Ishikawa (cell line): ENCODE measurements at regions not wholly inside any gene's neighbourhood (a gene's known extent, or its start where the extent isn't known, plus 50 kb on each side); places are given as distances from the start of the nearest gene placed in this dataset.

Experiments
- CEBPB ChIP-seq: IDR thresholded peaks from 2 replicates; pipeline ENCODE4 v1.6.1; 2012
- CREB1 ChIP-seq: IDR thresholded peaks from 2 replicates; pipeline ENCODE4 v1.6.1; 2012; ENCODE audit warnings: low read depth
- EGR1 ChIP-seq: IDR thresholded peaks from 2 replicates; pipeline ENCODE4 v1.6.1; 2012
- EP300 ChIP-seq: IDR thresholded peaks from 2 replicates; pipeline ENCODE4 v1.6.1; 2012; ENCODE audit warnings: borderline replicate concordance
- FOXM1 ChIP-seq: IDR thresholded peaks from 2 replicates; pipeline ENCODE4 v1.6.1; 2012; ENCODE audit warnings: low read depth, borderline replicate concordance
- NFIC ChIP-seq: IDR thresholded peaks from 2 replicates; pipeline ENCODE4 v1.6.1; 2012
- RAD21 ChIP-seq: IDR thresholded peaks from 2 replicates; pipeline ENCODE4 v1.6.1; 2012; ENCODE audit warnings: low read depth
- TAF1 ChIP-seq: IDR thresholded peaks from 2 replicates; pipeline ENCODE4 v1.6.1; 2012; ENCODE audit warnings: low read depth, mild to moderate bottlenecking
- TCF12 ChIP-seq: IDR thresholded peaks from 2 replicates; pipeline ENCODE4 v1.6.1; 2012; ENCODE audit warnings: low read depth
- TEAD4 ChIP-seq: IDR thresholded peaks from 2 replicates; pipeline ENCODE4 v1.6.1; 2012
- YY1 ChIP-seq: IDR thresholded peaks from 2 replicates; pipeline ENCODE4 v1.6.1; 2012; ENCODE audit warnings: low read depth
- ZBTB7A ChIP-seq: IDR thresholded peaks from 2 replicates; pipeline ENCODE4 v1.6.1; 2012; ENCODE audit warnings: low read depth
- TF ChIP-seq, protein P1 (sequence below): IDR thresholded peaks from 2 replicates; pipeline ENCODE4 v1.6.1; 2012
- TF ChIP-seq, protein P2 (sequence below): IDR thresholded peaks from 2 replicates; pipeline ENCODE4 v1.6.1; 2012
- TF ChIP-seq, protein P3 (sequence below): IDR thresholded peaks from 2 replicates; pipeline ENCODE4 v1.6.1; 2012; ENCODE audit warnings: low read depth, mild to moderate bottlenecking

DNA sequence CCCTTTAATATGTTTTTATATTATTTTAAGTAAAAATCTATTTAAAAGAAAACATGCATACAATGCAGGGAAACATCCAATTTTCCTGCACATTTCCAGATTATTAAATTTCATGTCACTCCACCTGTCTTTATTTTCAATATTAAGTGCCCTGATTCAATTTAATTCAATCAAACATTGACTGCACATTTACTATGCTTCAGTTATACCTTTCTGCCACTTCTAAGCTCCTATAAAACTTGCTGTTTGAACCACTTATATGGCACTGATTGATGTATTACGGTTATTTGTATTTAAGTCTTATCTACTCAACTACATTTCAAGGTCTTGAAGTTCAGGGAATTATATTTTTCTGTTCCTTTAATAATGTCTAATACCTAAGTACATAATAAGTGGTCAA is 198.0 kb downstream of the CAVIN4 start:
- TF ChIP-seq, protein P1, sequence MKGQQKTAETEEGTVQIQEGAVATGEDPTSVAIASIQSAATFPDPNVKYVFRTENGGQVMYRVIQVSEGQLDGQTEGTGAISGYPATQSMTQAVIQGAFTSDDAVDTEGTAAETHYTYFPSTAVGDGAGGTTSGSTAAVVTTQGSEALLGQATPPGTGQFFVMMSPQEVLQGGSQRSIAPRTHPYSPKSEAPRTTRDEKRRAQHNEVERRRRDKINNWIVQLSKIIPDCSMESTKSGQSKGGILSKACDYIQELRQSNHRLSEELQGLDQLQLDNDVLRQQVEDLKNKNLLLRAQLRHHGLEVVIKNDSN = no peak
- no peak for TF ChIP-seq CREB1
- TF ChIP-seq YY1 = no peak
- no peak for TF ChIP-seq FOXM1
- TF ChIP-seq EP300 = no peak
- no peak for TF ChIP-seq NFIC
- TF ChIP-seq EGR1 = no peak
- TF ChIP-seq CEBPB = no peak
- TF ChIP-seq RAD21 = no peak
- TF ChIP-seq TAF1 = no peak

DNA sequence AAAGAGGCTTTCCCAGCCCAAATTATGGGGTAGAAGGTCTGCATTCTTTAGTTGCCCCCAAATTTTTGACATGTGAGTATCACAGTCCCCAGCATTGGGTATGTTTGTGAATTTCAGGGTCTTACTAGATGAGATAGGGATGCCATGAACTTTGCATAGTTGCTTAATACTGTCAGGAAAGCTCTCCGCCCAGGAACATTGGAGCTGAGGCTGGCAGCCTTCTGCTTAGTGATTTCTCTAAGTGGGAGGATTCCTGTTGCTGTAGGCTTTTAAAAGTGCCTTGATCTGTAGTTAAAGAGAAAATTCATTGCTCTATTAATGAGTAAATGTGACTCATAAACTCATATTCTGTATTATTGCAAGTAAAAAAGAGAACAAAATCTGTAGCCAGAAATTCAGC is 206.9 kb downstream of the CAVIN4 start:
- TF ChIP-seq EP300 (no peak), CEBPB (no peak)
- TF ChIP-seq, protein P2, sequence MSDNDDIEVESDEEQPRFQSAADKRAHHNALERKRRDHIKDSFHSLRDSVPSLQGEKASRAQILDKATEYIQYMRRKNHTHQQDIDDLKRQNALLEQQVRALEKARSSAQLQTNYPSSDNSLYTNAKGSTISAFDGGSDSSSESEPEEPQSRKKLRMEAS = no peak
- TF ChIP-seq, protein P3, sequence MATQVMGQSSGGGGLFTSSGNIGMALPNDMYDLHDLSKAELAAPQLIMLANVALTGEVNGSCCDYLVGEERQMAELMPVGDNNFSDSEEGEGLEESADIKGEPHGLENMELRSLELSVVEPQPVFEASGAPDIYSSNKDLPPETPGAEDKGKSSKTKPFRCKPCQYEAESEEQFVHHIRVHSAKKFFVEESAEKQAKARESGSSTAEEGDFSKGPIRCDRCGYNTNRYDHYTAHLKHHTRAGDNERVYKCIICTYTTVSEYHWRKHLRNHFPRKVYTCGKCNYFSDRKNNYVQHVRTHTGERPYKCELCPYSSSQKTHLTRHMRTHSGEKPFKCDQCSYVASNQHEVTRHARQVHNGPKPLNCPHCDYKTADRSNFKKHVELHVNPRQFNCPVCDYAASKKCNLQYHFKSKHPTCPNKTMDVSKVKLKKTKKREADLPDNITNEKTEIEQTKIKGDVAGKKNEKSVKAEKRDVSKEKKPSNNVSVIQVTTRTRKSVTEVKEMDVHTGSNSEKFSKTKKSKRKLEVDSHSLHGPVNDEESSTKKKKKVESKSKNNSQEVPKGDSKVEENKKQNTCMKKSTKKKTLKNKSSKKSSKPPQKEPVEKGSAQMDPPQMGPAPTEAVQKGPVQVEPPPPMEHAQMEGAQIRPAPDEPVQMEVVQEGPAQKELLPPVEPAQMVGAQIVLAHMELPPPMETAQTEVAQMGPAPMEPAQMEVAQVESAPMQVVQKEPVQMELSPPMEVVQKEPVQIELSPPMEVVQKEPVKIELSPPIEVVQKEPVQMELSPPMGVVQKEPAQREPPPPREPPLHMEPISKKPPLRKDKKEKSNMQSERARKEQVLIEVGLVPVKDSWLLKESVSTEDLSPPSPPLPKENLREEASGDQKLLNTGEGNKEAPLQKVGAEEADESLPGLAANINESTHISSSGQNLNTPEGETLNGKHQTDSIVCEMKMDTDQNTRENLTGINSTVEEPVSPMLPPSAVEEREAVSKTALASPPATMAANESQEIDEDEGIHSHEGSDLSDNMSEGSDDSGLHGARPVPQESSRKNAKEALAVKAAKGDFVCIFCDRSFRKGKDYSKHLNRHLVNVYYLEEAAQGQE = no peak

DNA sequence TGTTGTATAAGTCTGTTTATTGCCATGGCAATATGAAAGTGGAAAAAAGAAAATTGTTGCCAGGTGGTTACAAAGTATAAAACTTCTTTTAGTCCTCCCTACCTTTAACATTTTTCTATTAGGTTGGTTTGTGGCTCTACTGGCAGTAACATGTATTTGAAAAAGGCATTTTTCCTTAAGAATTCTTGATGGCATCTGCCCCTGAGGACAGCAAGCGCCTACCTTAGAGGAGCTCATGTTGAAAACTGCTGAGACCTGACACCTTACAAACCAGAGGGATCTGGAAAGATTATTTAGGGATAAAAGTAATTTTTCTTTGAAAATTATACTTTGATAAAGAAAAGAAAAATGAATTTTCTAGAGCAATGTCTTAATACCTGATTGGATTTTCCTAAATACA is 208.1 kb downstream of the CAVIN4 start:
- TF ChIP-seq CREB1 (no peak), FOXM1 (no peak), TCF12 (no peak), CEBPB (no peak), EGR1 (no peak), TAF1 (no peak), ZBTB7A (no peak), EP300 (no peak), YY1 (no peak), NFIC (no peak), TEAD4 (no peak), RAD21 (no peak)
- TF ChIP-seq, protein P2 = no peak
- TF ChIP-seq, protein P1 = no peak
- TF ChIP-seq, protein P3 = no peak

DNA sequence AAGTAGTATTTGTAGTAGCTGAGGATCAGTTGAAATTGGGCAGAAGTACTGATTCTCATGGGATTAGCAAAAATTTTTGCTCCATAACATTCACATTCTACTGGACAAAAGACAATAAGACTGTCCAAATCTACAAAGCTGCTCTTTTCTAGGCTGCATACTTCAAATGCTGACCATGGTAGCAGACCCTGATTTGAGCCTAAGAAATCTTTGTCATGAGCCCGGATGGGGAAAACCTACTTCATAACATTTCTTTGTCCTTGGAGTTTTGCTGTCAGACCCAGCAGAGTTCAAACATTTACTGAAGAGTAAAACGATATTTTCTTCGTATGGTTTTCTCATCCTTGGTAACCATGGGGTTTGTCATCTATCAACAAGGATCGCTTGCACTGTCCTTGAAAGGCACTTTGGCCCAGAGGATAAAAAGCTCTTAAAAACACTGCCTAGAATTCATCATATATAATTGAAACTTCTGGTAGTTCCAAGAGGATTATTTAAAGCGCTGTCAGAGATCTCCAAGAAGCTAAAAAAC is 216.9 kb downstream of the CAVIN4 start:
- no peak for TF ChIP-seq YY1

DNA sequence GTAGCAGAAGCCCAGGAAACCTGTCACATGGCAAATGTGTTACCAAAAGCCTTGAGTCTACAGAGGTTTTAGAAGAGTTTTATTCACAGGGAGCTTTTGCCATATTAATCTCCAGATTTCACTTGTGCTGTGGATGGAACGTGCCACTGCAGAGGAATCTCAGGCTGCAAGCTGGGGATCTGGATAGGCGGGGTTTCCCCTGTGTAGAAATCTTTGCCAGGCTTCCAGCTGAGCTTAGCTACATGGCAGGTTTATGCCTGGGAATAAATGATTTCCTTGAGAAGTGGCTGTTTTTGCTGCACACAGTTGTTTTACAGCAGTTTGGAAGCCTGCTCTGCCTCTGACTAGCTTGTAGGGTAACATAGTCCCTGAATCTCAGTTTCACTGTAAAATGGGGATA is 224.6 kb upstream of the PLPPR1 start:
- TF ChIP-seq YY1 = no peak
- no peak for TF ChIP-seq RAD21
- no peak for TF ChIP-seq CEBPB
- no peak for TF ChIP-seq CREB1
- TF ChIP-seq TAF1 = no peak
- TF ChIP-seq, protein P3 = no peak
- TF ChIP-seq NFIC = no peak
- TF ChIP-seq TEAD4 = no peak
- TF ChIP-seq, protein P1 = no peak
- TF ChIP-seq EP300 = no peak
- TF ChIP-seq FOXM1 = no peak
- no peak for TF ChIP-seq ZBTB7A
- TF ChIP-seq EGR1 = no peak
- TF ChIP-seq, protein P2 = no peak
- TF ChIP-seq TCF12 = no peak
